ENCODE measurements at regions not wholly inside any gene's neighbourhood (a gene's known extent, or its start where the extent isn't known, plus 50 kb on each side); places are given as distances from the start of the nearest gene placed in this dataset.
"Not testable (repeated sequence)": the region's sequence is repeated elsewhere in the genome, so short reads cannot be mapped to it uniquely, and the experiment has no call there.

- no peak for DNase-seq (ENCODE audit: low read depth in 2 of 2)
These were observed 681.2 kb upstream of the NRP1 start for GRCh38 chr10:34015700-34016099.

- no peak for DNase-seq (ENCODE audit: low read depth in 2 of 2)
These were observed 678.8 kb upstream of the NRP1 start for GRCh38 chr10:34013235-34013634.

GRCh38 chr10:34010891-34011290, 676.4 kb upstream of the NRP1 start:
- DNase-seq (ENCODE audit: low read depth in 2 of 2): no peak

GRCh38 chr10:34010228-34010627, 675.8 kb upstream of the NRP1 start:
- DNase-seq (ENCODE audit: low read depth in 2 of 2): not testable (repeated sequence)

- DNase-seq (ENCODE audit: low read depth in 2 of 2): no peak
These were observed 674.2 kb upstream of the NRP1 start for GRCh38 chr10:34008656-34009055.

GRCh38 chr10:34006471-34006870, 672.0 kb upstream of the NRP1 start:
- DNase-seq (ENCODE audit: low read depth in 2 of 2): no peak

GRCh38 chr10:34003561-34003960, 669.1 kb upstream of the NRP1 start:
- no peak for DNase-seq (ENCODE audit: low read depth in 2 of 2)

- DNase-seq (ENCODE audit: low read depth in 2 of 2): no peak
These were observed 668.4 kb upstream of the NRP1 start for GRCh38 chr10:34002896-34003295.

- DNase-seq (ENCODE audit: low read depth in 2 of 2): no peak
These were observed 667.4 kb upstream of the NRP1 start for GRCh38 chr10:34001831-34002230.

GRCh38 chr10:34001087-34001580, 666.7 kb upstream of the NRP1 start:
- no peak for DNase-seq (ENCODE audit: low read depth in 2 of 2)

GRCh38 chr10:33993917-33994316, 659.5 kb upstream of the NRP1 start:
- no peak for DNase-seq (ENCODE audit: low read depth in 2 of 2)

GRCh38 chr10:33991924-33992323, 657.5 kb upstream of the NRP1 start:
- DNase-seq (ENCODE audit: low read depth in 2 of 2): no peak

- no peak for DNase-seq (ENCODE audit: low read depth in 2 of 2)
These were observed 652.0 kb upstream of the NRP1 start for GRCh38 chr10:33986515-33986914.

GRCh38 chr10:33986016-33986415, 651.5 kb upstream of the NRP1 start:
- DNase-seq (ENCODE audit: low read depth in 2 of 2): no peak

- no peak for DNase-seq (ENCODE audit: low read depth in 2 of 2)
These were observed 648.5 kb upstream of the NRP1 start for GRCh38 chr10:33982995-33983394.

- DNase-seq (ENCODE audit: low read depth in 2 of 2): no peak
These were observed 646.8 kb upstream of the NRP1 start for GRCh38 chr10:33981301-33981700.

- DNase-seq (ENCODE audit: low read depth in 2 of 2): no peak
These were observed 644.7 kb upstream of the NRP1 start for GRCh38 chr10:33979195-33979594.

- no peak for DNase-seq (ENCODE audit: low read depth in 2 of 2)
These were observed 641.0 kb upstream of the NRP1 start for GRCh38 chr10:33975481-33975880.

- no peak for DNase-seq (ENCODE audit: low read depth in 2 of 2)
These were observed 640.6 kb upstream of the NRP1 start for GRCh38 chr10:33974976-33975478.

- DNase-seq (ENCODE audit: low read depth in 2 of 2): no peak
These were observed 634.5 kb upstream of the NRP1 start for GRCh38 chr10:33968983-33969382.

GRCh38 chr10:33967606-33968120, 633.2 kb upstream of the NRP1 start:
- DNase-seq (ENCODE audit: low read depth in 2 of 2): no peak

GRCh38 chr10:33966946-33967345, 632.5 kb upstream of the NRP1 start:
- no peak for DNase-seq (ENCODE audit: low read depth in 2 of 2)

GRCh38 chr10:33965795-33966581, 631.5 kb upstream of the NRP1 start:
- no peak for DNase-seq (ENCODE audit: low read depth in 2 of 2)

Measured in stimulated activated CD8-positive, alpha-beta memory T cell treated with anti-CD3 and anti-CD28 coated beads, Interleukin-2, amount 100 ng/mL, for 48 hours (primary cell).